Hepatocyte (in vitro differentiated cells): ENCODE measurements at regions not wholly inside any gene's neighbourhood (a gene's known extent, or its start where the extent isn't known, plus 50 kb on each side); places are given as distances from the start of the nearest gene placed in this dataset.

Experiments
- DNase-seq: peaks from one replicate; pipeline ENCODE4 v3.0.0-alpha.2; 2016; ENCODE audit warnings: low spot score
- H2AFZ ChIP-seq: fragments of 200-600 bp; sonication (generic); 2 replicates; pipeline ENCODE4 v1.6.0; 2016; ENCODE audit warnings: antibody characterized with exemption, mild to moderate bottlenecking
- H3K27ac ChIP-seq: fragments of 200-600 bp; sonication (generic); 2 replicates; pipeline ENCODE4 v1.5.1; 2016; ENCODE audit warnings: mild to moderate bottlenecking
- H3K27me3 ChIP-seq: fragments of 200-600 bp; sonication (generic); 2 replicates; pipeline ENCODE4 v1.6.1; 2016
- H3K36me3 ChIP-seq: fragments of 200-600 bp; sonication (generic); replicated peaks from 2 replicates; pipeline ENCODE4 v1.5.1; 2016; ENCODE audit warnings: low read depth; ENCODE audit not compliant: insufficient read depth
- H3K4me1 ChIP-seq: fragments of 200-600 bp; sonication (generic); 2 replicates; pipeline ENCODE4 v1.5.1; 2016; ENCODE audit warnings: mild to moderate bottlenecking, moderate library complexity; ENCODE audit not compliant: insufficient read depth
- H3K4me2 ChIP-seq: fragments of 200-600 bp; sonication (generic); 2 replicates; pipeline ENCODE4 v1.6.0; 2016
- H3K4me3 ChIP-seq: fragments of 200-600 bp; sonication (generic); 2 replicates; pipeline ENCODE4 v1.5.1; 2016; ENCODE audit warnings: mild to moderate bottlenecking
- H3K79me2 ChIP-seq: fragments of 200-600 bp; sonication (generic); 2 replicates; pipeline ENCODE4 v1.6.0; 2017; ENCODE audit warnings: mild to moderate bottlenecking
- H3K9me2 ChIP-seq: fragments of 200-600 bp; sonication (generic); replicated peaks from 2 replicates; pipeline ENCODE4 v1.6.0; 2017; ENCODE audit warnings: mild to moderate bottlenecking; ENCODE audit not compliant: insufficient read depth
- H3K9me3 ChIP-seq: fragments of 200-600 bp; sonication (generic); 2 replicates; pipeline ENCODE4 v1.5.1; 2016; ENCODE audit warnings: low read depth, mild to moderate bottlenecking
- H4K20me1 ChIP-seq: fragments of 200-600 bp; sonication (generic); 2 replicates; pipeline ENCODE4 v1.6.0; 2016; ENCODE audit warnings: mild to moderate bottlenecking; ENCODE audit not compliant: insufficient read depth, poor library complexity, severe bottlenecking
- EZH2 ChIP-seq: fragments of 200-600 bp; sonication (generic); IDR thresholded peaks from 2 replicates; pipeline ENCODE4 v1.6.1; 2016; ENCODE audit warnings: antibody characterized with exemption, mild to moderate bottlenecking, borderline replicate concordance
- EZH2phosphoT487 ChIP-seq: fragments of 200-600 bp; sonication (generic); IDR thresholded peaks from one replicate; pipeline ENCODE4 v1.6.1; 2018; ENCODE audit warnings: antibody characterized with exemption, mild to moderate bottlenecking, low read depth, moderate library complexity; ENCODE audit not compliant: unreplicated experiment, severe bottlenecking
- WGBS: methylation state at CpG from one replicate; pipeline ENCODE4 v1.1.6; 2016; ENCODE audit warnings: low lambda C conversion rate; ENCODE audit errors: missing lambda C conversion rate; 5-methylcytosine and 5-hydroxymethylcytosine counted together
- TF ChIP-seq, protein P1 (sequence below): fragments of 200-600 bp; sonication (generic); IDR thresholded peaks from 2 replicates; pipeline ENCODE4 v1.5.1; 2016; ENCODE audit warnings: antibody characterized with exemption, mild to moderate bottlenecking; ENCODE audit not compliant: poor library complexity

DNA sequence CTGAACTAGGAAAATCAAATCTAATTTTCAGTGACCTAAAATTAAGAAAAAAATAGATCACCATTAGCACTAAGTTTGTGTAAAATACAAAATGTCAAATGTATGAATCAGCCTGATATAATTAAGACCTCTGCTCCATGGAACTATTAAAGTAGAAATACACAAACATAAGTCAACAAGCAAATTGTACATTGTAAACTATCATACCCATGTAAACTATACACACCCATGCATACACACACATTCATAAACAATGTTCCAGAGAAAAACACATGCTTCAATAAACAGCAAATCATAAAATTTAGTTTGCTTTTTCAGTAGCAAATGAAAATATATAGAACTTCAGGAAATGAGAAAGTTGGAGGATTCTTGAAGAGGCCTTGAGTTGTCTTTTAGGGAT, 199.7 kb upstream of the VSTM2A start:
- Histone ChIP-seq H3K9me2 (no peaks in the 10 kb centered on the region), H3K9me3 (no peaks in the 10 kb centered on the region), H3K4me2 (no peak overlapping the region), H3K4me1 (no peaks in the 10 kb centered on the region), H3K27me3 (no peaks in the 10 kb centered on the region), H3K79me2 (no peaks in the 10 kb centered on the region), H4K20me1 (no peaks in the 10 kb centered on the region), H2AFZ (no peak overlapping the region), H3K36me3 (no peaks in the 10 kb centered on the region), H3K27ac (no peak overlapping the region), H3K4me3 (no peak overlapping the region)
- TF ChIP-seq EZH2, result no peak
- TF ChIP-seq, protein P1, sequence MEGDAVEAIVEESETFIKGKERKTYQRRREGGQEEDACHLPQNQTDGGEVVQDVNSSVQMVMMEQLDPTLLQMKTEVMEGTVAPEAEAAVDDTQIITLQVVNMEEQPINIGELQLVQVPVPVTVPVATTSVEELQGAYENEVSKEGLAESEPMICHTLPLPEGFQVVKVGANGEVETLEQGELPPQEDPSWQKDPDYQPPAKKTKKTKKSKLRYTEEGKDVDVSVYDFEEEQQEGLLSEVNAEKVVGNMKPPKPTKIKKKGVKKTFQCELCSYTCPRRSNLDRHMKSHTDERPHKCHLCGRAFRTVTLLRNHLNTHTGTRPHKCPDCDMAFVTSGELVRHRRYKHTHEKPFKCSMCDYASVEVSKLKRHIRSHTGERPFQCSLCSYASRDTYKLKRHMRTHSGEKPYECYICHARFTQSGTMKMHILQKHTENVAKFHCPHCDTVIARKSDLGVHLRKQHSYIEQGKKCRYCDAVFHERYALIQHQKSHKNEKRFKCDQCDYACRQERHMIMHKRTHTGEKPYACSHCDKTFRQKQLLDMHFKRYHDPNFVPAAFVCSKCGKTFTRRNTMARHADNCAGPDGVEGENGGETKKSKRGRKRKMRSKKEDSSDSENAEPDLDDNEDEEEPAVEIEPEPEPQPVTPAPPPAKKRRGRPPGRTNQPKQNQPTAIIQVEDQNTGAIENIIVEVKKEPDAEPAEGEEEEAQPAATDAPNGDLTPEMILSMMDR, result no peak
- no peak for TF ChIP-seq EZH2phosphoT487
- no peak for DNase-seq

DNA sequence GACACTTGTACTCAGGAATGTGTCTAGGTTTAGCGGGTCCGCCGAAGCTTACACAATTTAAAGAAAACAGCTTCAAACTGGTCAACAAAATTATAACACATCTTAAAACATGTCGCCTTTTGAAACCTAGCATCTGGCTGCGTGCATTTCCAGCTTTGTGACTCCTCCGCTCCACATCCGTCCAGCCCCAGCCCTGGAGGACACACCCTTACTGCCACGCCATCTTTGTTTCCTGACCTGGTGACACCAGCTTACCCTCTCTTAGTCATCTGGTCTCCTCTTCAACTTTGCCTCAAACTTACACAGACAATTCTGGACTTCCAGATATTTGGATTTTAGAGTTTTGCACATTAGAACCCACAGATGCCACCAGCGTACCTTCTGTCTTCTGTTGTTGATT, 198.7 kb upstream of the VSTM2A start:
- Histone ChIP-seq H3K9me2 (no peaks in the 10 kb centered on the region), H3K36me3 (no peaks in the 10 kb centered on the region), H3K4me1 (no peaks in the 10 kb centered on the region), H3K27ac (no peak overlapping the region), H3K4me2 (no peak overlapping the region), H3K27me3 (no peaks in the 10 kb centered on the region), H4K20me1 (no peaks in the 10 kb centered on the region), H3K79me2 (no peaks in the 10 kb centered on the region), H3K4me3 (no peak overlapping the region), H3K9me3 (no peaks in the 10 kb centered on the region), H2AFZ (no peak overlapping the region)
- WGBS, result 96% methylated on average over 9 of the region's 9 CpGs
- TF ChIP-seq EZH2 (no peak), EZH2phosphoT487 (no peak)
- TF ChIP-seq, protein P1, result no peak
- no peak for DNase-seq

DNA sequence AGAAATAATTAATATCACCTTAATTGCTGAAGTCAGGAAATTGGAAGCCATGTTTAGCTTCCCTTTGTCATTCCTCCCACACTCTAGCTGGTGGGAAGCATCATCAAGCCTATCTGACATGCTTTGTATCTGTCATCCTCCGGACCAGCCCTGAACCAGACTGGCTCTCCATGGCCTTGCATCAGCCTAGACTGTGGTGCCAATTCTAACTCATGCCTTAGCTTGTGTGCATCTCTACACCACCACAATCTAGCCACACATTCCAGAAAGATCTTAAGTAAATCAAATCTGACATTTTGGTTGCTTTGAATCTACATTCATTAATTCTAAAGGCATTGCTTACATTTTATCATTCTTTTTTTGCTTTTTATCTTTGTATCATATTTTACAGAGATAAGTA, 196.4 kb upstream of the VSTM2A start:
- Histone ChIP-seq H3K27ac (no peak overlapping the region), H2AFZ (no peak overlapping the region), H3K4me2 (no peak overlapping the region), H3K4me3 (no peak overlapping the region), H4K20me1 (no peaks in the 10 kb centered on the region), H3K9me3 (no peaks in the 10 kb centered on the region), H3K79me2 (no peaks in the 10 kb centered on the region), H3K36me3 (no peaks in the 10 kb centered on the region), H3K9me2 (no peaks in the 10 kb centered on the region), H3K27me3 (no peaks in the 10 kb centered on the region), H3K4me1 (no peaks in the 10 kb centered on the region)
- WGBS, result 32% methylated on average over 1 of the region's 1 CpG
- no peak for DNase-seq
- TF ChIP-seq EZH2phosphoT487 (no peak), EZH2 (no peak)
- TF ChIP-seq, protein P1, result no peak

DNA sequence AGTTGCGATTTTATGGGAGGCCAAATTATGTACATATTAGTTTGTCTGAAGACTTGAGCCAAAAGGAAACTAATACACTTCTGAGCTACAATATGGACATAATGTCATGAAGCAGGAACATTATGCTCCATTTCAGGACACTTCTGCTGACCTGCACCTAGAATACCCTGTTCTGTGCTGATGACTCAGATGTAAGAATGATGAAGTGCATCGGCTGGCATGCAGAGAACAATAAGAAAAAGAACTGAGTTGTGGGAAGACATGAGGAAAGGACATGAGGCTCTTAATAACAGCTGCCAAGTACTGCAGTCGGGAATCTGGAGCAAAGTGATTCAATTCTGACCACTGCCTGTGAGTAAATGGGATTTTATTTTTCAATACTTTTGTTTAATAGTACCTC, 192.9 kb upstream of the VSTM2A start:
- Histone ChIP-seq H3K27ac (no peak overlapping the region), H3K9me3 (no peaks in the 10 kb centered on the region), H2AFZ (no peak overlapping the region), H3K9me2 (no peaks in the 10 kb centered on the region), H3K4me1 (no peaks in the 10 kb centered on the region), H3K4me3 (no peak overlapping the region), H3K27me3 (no peaks in the 10 kb centered on the region), H4K20me1 (no peaks in the 10 kb centered on the region), H3K36me3 (no peaks in the 10 kb centered on the region), H3K79me2 (no peaks in the 10 kb centered on the region), H3K4me2 (no peak overlapping the region)
- WGBS, result 83% methylated on average over 3 of the region's 3 CpGs
- DNase-seq, result no peak
- TF ChIP-seq EZH2 (no peak), EZH2phosphoT487 (no peak)
- TF ChIP-seq, protein P1, result no peak
